HUES64 (cell line): ENCODE measurements at regions not wholly inside any gene's neighbourhood (a gene's known extent, or its start where the extent isn't known, plus 50 kb on each side); places are given as distances from the start of the nearest gene placed in this dataset.

Source experiments
- H3K27ac ChIP-seq: 2 replicates; pipeline ENCODE4 v1.7.0; 2013; ENCODE audit warnings: low read depth, low read length, inconsistent platforms
- H3K27me3 ChIP-seq: 2 replicates; pipeline ENCODE4 v1.6.1; 2013; ENCODE audit warnings: mild to moderate bottlenecking, low read length; ENCODE audit not compliant: insufficient read depth
- H3K36me3 ChIP-seq: 2 replicates; pipeline ENCODE4 v1.6.1; 2013; ENCODE audit warnings: mild to moderate bottlenecking, low read length; ENCODE audit not compliant: insufficient read depth
- H3K4me1 ChIP-seq: 2 replicates; pipeline ENCODE4 v1.6.1; 2013; ENCODE audit warnings: mild to moderate bottlenecking, low read length, moderate library complexity; ENCODE audit not compliant: insufficient read depth
- H3K4me3 ChIP-seq: 2 replicates; pipeline ENCODE4 v1.5.1; 2013; ENCODE audit warnings: mild to moderate bottlenecking, low read length, moderate library complexity
- H3K9ac ChIP-seq: 2 replicates; pipeline ENCODE4 v1.6.1; 2013; ENCODE audit warnings: mild to moderate bottlenecking, low read depth, low read length
- H3K9me3 ChIP-seq: 2 replicates; pipeline ENCODE4 v1.6.1; 2013; ENCODE audit warnings: low read depth, low read length; ENCODE audit not compliant: insufficient read depth
- WGBS: fragments of 150-250, 120-280 bp; methylation state at CpG from one replicate; pipeline ENCODE4 v1.1.7; 2013; ENCODE audit warnings: missing lambda C conversion rate; 5-methylcytosine and 5-hydroxymethylcytosine counted together

DNA sequence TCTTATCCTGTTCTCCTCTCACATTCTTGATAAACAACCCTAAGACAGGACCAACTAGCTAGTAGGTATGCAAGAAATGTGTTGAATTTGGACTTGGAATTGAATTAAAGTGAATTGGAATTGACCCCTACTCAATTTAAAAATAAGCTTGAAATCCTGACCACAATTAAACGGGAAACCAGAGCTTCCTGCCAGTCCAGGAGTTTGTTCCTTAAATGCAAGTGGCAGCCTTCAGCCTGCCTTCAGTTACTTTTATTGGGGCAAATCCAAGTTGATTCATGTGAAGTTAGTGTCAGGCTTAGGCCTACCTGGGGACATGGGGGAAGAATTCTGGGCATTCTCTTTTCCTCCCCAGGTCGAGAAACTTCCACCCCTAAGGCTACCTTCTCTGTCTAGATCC lies 457.6 kb downstream of the BCL11A start:
- peaks cover 8% of the 10 kb centered on the region; the same call in 1 of the 2 replicates for H3K4me1 ChIP-seq
- H3K27me3 ChIP-seq, result no peaks in the 10 kb centered on the region
- H3K27ac ChIP-seq, result no peak overlapping the region
- H3K36me3 ChIP-seq, result no peaks in the 10 kb centered on the region
- H3K9ac ChIP-seq, result no peak overlapping the region
- H3K4me3 ChIP-seq, result no peak overlapping the region
- 97% methylated on average over 2 of the region's 2 CpGs for WGBS
- no peaks in the 10 kb centered on the region for H3K9me3 ChIP-seq

GRCh38 chr2:60095202-60095815 lies 458.1 kb downstream of the BCL11A start:
- Histone ChIP-seq H3K9ac (no peak overlapping the region), H3K4me3 (no peak overlapping the region), H3K27me3 (no peaks in the 10 kb centered on the region), H3K9me3 (no peaks in the 10 kb centered on the region), H3K4me1 (peaks cover 8% of the 10 kb centered on the region; the same call in 1 of the 2 replicates), H3K36me3 (no peaks in the 10 kb centered on the region), H3K27ac (no peak overlapping the region)
- WGBS, result 96% methylated on average over 2 of the region's 2 CpGs

DNA sequence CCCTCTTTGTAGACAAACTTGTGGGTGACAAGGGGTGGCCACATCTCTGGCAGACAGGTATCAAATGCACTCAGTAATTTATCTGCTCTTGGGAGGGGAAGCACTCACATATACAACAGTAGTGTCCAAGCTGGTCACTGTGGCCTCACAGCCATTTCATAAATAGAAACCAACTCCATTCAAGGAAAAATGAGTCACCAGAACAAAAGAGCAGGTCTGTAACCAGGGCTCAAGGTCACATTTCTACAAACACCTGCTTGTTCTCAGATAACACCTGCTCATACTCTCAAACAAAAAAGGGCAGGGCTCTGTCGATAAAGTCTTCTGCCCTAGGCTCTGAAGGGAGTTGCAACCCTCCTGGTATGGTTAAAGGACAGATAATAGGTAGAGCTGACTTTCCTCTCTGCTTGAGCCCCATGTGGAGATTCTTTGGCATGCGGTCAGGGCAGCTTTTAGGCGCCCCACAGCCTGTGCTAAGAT lies 459.0 kb downstream of the BCL11A start:
- Histone ChIP-seq H3K27me3 (no peaks in the 10 kb centered on the region), H3K9me3 (no peaks in the 10 kb centered on the region), H3K36me3 (no peaks in the 10 kb centered on the region), H3K4me3 (no peak overlapping the region), H3K4me1 (peaks cover 8% of the 10 kb centered on the region; the same call in 1 of the 2 replicates), H3K9ac (no peak overlapping the region), H3K27ac (no peak overlapping the region)
- WGBS, result 67% methylated on average over 3 of the region's 3 CpGs

GRCh38 chr2:60092781-60093180 lies 460.7 kb downstream of the BCL11A start:
- no peak overlapping the region for H3K4me3 ChIP-seq
- no peaks in the 10 kb centered on the region for H3K9me3 ChIP-seq
- H3K9ac ChIP-seq, result no peak overlapping the region
- peaks cover 8% of the 10 kb centered on the region; the same call in 1 of the 2 replicates for H3K4me1 ChIP-seq
- WGBS, result 97% methylated on average over 2 of the region's 2 CpGs
- H3K27me3 ChIP-seq, result no peaks in the 10 kb centered on the region
- H3K36me3 ChIP-seq, result no peaks in the 10 kb centered on the region
- H3K27ac ChIP-seq, result no peak overlapping the region

DNA sequence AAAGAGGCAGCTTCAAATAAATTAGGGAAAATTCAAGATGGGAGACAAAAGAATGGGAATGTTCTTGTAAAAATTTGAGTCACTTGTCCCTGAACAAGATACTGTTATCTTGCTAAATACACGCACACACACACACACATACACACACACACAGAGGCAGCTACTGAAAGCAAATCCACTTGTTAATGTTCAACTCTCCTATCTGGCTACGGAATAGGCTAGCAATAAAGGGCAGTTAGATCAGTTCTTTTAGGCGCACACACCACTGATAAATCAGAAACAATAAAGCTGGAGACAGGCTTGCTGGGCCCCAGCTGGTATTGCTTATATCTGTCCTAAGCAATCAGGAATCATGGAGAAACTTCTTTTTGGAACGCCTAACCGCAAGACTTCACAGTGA lies 461.6 kb downstream of the BCL11A start:
- Histone ChIP-seq H3K9me3 (no peaks in the 10 kb centered on the region), H3K27me3 (no peaks in the 10 kb centered on the region), H3K27ac (no peak overlapping the region), H3K9ac (no peak overlapping the region), H3K4me3 (no peak overlapping the region), H3K4me1 (peaks cover 8% of the 10 kb centered on the region; the same call in 1 of the 2 replicates), H3K36me3 (no peaks in the 10 kb centered on the region)
- WGBS, result 92% methylated on average over 5 of the region's 5 CpGs

GRCh38 chr2:60091266-60091665 lies 462.2 kb downstream of the BCL11A start:
- H3K9ac ChIP-seq, result no peak overlapping the region
- no peak overlapping the region for H3K4me3 ChIP-seq
- H3K36me3 ChIP-seq, result no peaks in the 10 kb centered on the region
- 83% methylated on average over 2 of the region's 2 CpGs for WGBS
- H3K27me3 ChIP-seq, result no peaks in the 10 kb centered on the region
- H3K4me1 ChIP-seq, result peaks cover 8% of the 10 kb centered on the region; the same call in 1 of the 2 replicates
- no peaks in the 10 kb centered on the region for H3K9me3 ChIP-seq
- no peak overlapping the region for H3K27ac ChIP-seq

- H3K36me3 ChIP-seq, result no peaks in the 10 kb centered on the region
- H3K9me3 ChIP-seq, result no peaks in the 10 kb centered on the region
- 90% methylated on average over 2 of the region's 2 CpGs for WGBS
- H3K27me3 ChIP-seq, result no peaks in the 10 kb centered on the region
- no peak overlapping the region for H3K9ac ChIP-seq
- H3K27ac ChIP-seq, result no peak overlapping the region
- H3K4me1 ChIP-seq, result no peaks in the 10 kb centered on the region
- H3K4me3 ChIP-seq, result no peak overlapping the region
Measured at GRCh38 chr2:60079562-60079961, 473.9 kb downstream of the BCL11A start.

GRCh38 chr2:60075048-60075447 lies 478.4 kb downstream of the BCL11A start:
- H3K36me3 ChIP-seq, result no peaks in the 10 kb centered on the region
- no peaks in the 10 kb centered on the region for H3K27me3 ChIP-seq
- no peak overlapping the region for H3K4me3 ChIP-seq
- H3K4me1 ChIP-seq, result peaks cover 3% of the 10 kb centered on the region; the same call in 1 of the 2 replicates
- 97% methylated on average over 6 of the region's 6 CpGs for WGBS
- no peak overlapping the region for H3K27ac ChIP-seq
- no peaks in the 10 kb centered on the region for H3K9me3 ChIP-seq
- no peak overlapping the region for H3K9ac ChIP-seq

DNA sequence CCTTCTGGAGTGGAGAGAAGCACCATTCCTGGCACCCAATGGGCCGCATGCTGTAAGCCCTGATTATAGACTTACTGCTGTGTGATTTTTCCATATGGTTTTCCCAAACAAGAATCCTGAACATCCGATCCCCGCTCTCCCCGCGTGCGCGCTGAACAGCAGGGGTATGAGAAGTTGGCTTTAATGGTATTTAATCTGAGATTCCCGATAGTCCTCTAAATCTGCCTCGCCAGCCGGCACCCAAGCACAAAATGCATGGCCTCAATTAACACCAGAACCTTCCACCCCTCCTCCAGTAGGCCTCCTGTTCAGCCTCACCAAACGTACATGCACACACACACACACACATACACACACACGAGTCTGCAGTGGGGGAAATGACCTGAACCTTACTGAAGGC lies 480.3 kb downstream of the BCL11A start:
- no peaks in the 10 kb centered on the region for H3K36me3 ChIP-seq
- H3K27ac ChIP-seq, result no peak overlapping the region
- H3K9me3 ChIP-seq, result no peaks in the 10 kb centered on the region
- H3K9ac ChIP-seq, result no peak overlapping the region
- peaks cover 3% of the 10 kb centered on the region; the same call in 1 of the 2 replicates for H3K4me1 ChIP-seq
- H3K27me3 ChIP-seq, result no peaks in the 10 kb centered on the region
- 94% methylated on average over 12 of the region's 12 CpGs for WGBS
- H3K4me3 ChIP-seq, result no peak overlapping the region

DNA sequence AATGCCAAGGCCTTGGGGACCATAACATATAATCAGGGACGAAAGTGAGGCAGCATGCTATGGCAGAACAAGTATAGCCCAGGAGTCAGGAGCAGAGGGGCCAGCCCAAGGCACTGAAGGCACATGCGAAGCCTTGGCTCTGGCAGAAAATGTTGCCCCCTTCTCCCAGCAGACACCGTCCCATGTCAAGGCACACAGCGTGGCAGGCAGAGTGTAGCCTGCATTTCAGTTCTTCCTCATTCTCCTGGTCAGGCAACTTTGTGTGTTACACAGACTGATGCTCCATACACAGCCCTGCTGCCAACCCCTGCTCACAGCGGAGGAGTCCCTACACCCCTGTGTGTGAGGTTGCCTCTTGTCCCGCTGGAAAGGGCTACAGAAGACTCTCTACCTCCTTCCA lies 480.8 kb downstream of the BCL11A start:
- Histone ChIP-seq H3K27me3 (no peaks in the 10 kb centered on the region), H3K9me3 (no peaks in the 10 kb centered on the region), H3K4me1 (peaks cover 3% of the 10 kb centered on the region; the same call in 1 of the 2 replicates), H3K27ac (no peak overlapping the region), H3K9ac (no peak overlapping the region), H3K36me3 (no peaks in the 10 kb centered on the region), H3K4me3 (no peak overlapping the region)
- 86% methylated on average over 5 of the region's 6 CpGs for WGBS

DNA sequence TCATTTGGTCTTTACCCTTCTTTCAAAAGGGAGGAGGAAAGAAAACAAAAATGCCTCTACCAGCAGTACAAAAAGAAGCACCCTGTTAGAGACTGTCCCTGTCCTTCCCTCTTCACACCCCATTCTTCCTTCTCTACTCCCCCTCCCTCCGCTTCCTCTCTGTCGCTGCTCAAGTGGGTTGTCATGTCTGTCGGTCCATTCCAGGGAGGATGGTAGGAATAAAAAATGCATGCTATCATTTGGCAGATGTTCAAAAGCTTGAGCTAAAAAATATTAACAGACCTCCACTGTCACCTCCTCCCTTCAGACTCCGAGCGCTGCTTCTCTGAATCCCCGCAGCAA lies 482.0 kb downstream of the BCL11A start:
- H3K4me3 ChIP-seq, result no peak overlapping the region
- WGBS, result 72% methylated on average over 5 of the region's 6 CpGs
- H3K27me3 ChIP-seq, result no peaks in the 10 kb centered on the region
- H3K9ac ChIP-seq, result no peak overlapping the region
- H3K36me3 ChIP-seq, result no peaks in the 10 kb centered on the region
- H3K27ac ChIP-seq, result no peak overlapping the region
- H3K9me3 ChIP-seq, result no peaks in the 10 kb centered on the region
- peaks cover 3% of the 10 kb centered on the region; the same call in 1 of the 2 replicates for H3K4me1 ChIP-seq
